HEK293T (cell line): ENCODE measurements at regions not wholly inside any gene's neighbourhood (a gene's known extent, or its start where the extent isn't known, plus 50 kb on each side); places are given as distances from the start of the nearest gene placed in this dataset.

Source experiments
- ARNT ChIP-seq: fragments of 450-650 bp; IDR thresholded peaks from 2 replicates; pipeline ENCODE4 v1.6.1; 2017; ENCODE audit warnings: mild to moderate bottlenecking
- BHLHE40 ChIP-seq: fragments of 450-650 bp; IDR thresholded peaks from 2 replicates; pipeline ENCODE4 v1.6.1; 2016; ENCODE audit warnings: mild to moderate bottlenecking, moderate library complexity, borderline replicate concordance
- CTBP1 ChIP-seq: fragments of 450-650 bp; IDR thresholded peaks from 2 replicates; pipeline ENCODE4 v1.6.1; 2016; ENCODE audit warnings: borderline replicate concordance
- LEF1 ChIP-seq: fragments of 450-650 bp; IDR thresholded peaks from 2 replicates; pipeline ENCODE4 v1.6.1; 2017; ENCODE audit warnings: mild to moderate bottlenecking, borderline replicate concordance
- NFRKB ChIP-seq: fragments of 450-650 bp; IDR thresholded peaks from 2 replicates; pipeline ENCODE4 v1.6.1; 2016; ENCODE audit warnings: mild to moderate bottlenecking, moderate library complexity
- SP1 ChIP-seq: fragments of 450-650 bp; IDR thresholded peaks from 2 replicates; pipeline ENCODE4 v1.6.1; 2017

DNA sequence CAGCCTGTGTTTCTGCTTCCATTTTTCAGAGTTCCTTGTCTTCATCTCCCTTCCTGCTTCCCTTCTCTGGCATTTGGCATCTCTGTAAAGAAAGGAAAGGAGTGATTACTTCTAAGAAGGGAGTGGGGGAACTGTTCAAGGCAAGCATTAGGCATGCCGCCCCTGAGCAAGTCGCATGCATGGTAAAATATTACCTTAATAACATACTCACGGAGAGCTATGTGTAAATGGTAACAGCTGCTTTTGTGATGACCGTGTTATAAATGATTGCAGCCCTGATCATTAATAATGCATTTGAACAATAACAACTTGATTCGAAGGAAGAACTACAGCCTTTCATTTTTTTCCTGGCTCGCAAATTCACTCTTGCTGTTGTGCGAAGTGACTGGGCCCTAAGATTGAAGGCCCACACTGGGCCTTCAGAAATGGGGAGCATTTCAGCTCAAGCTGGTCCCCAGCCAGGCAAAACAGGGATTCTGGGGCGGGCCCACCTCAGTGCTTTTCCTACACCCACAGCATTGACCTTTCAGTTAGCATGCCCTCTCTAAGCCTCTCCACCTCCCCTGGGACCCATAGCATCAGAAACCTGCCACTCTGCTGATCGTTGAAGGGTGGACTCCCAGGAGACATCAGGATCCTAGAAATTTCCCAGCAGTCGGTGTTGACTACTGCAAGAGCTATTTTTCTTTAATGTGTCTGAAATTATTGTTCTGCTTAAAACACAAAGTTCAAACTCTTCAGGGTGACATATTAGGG lies 263.0 kb upstream of the CADM1 start:
- TF ChIP-seq BHLHE40 (no peak), NFRKB (no peak), CTBP1 (no peak), SP1 (no peak), ARNT (no peak), LEF1 (no peak)
